Endothelial cell of umbilical vein (primary cell): ENCODE measurements at regions not wholly inside any gene's neighbourhood (a gene's known extent, or its start where the extent isn't known, plus 50 kb on each side); places are given as distances from the start of the nearest gene placed in this dataset.

Experiments
- BruUV-seq: library from RNA; stranded (reverse); fragments of 400-500 nt; replicated peaks from 2 replicates; lab custom pipeline; 2021; lab: Mats Ljungman, UMichigan
- CTCF ChIA-PET: fragments of 300-600, 350-600 bp; sonication (Branson Sonifier 250); formaldehyde crosslinking; loops from one replicate; lab custom pipeline; 2021; ENCODE audit warnings: antibody characterized with exemption, inconsistent platforms; lab: Charles Lee
- POLR2A ChIA-PET: fragments of 300-600, 350-600 bp; sonication (Branson Sonifier 250); formaldehyde crosslinking; loops from one replicate; lab custom pipeline; 2021; ENCODE audit warnings: antibody characterized with exemption, inconsistent platforms; lab: Charles Lee
- DNase-seq: peaks from one replicate; pipeline ENCODE4 v3.0.0-alpha.2; 2011; ENCODE audit warnings: low read depth, low spot score
- FAIRE-seq: peaks from 2 replicates; lab custom pipeline; 2011; peaks lifted over from hg19 to GRCh38; lab: Jason Lieb, UNC
- H2AFZ ChIP-seq: 2 replicates; pipeline ENCODE4 v1.6.0; 2012; ENCODE audit warnings: low read depth, low read length, control low read depth, inconsistent platforms
- H3K27ac ChIP-seq: 2 replicates; pipeline ENCODE4 v1.5.1; 2011; ENCODE audit warnings: low read depth, mild to moderate bottlenecking, control low read depth, low read length, moderate library complexity; ENCODE audit not compliant: insufficient read depth
- H3K27me3 ChIP-seq, 2 experiments: 2 replicates each; pipeline versions ENCODE4 v1.6.0 to v1.6.1; 2011; ENCODE audit warnings: low read length in 2 of 2, mixed read lengths in 1 of 2; ENCODE audit not compliant: control insufficient read depth in 2 of 2, insufficient read depth in 2 of 2
- H3K36me3 ChIP-seq, 2 experiments: 2 replicates in 1 of 2; 3 replicates in 1 of 2; pipeline ENCODE4 v1.5.1; 2011; ENCODE audit warnings: low read length in 2 of 2, mild to moderate bottlenecking in 1 of 2, moderate library complexity in 1 of 2; ENCODE audit not compliant: control insufficient read depth in 2 of 2, insufficient read depth in 2 of 2; ENCODE audit errors: extremely low read depth in 1 of 2
- H3K4me1 ChIP-seq: 3 replicates; pipeline ENCODE4 v1.5.1; 2011; ENCODE audit warnings: mild to moderate bottlenecking, low read length; ENCODE audit not compliant: control insufficient read depth, insufficient read depth; ENCODE audit errors: extremely low read depth
- H3K4me2 ChIP-seq: 2 replicates; pipeline ENCODE4 v1.6.1; 2011; ENCODE audit warnings: low read length, control low read depth, mixed read lengths; ENCODE audit not compliant: insufficient read depth
- H3K4me3 ChIP-seq, 3 experiments: fragments of 200-600 bp in 1 of 3; sonication (generic), shearing (Covaris generic) in 1 of 3; replicated peaks in 1 of 3; 2 replicates each; pipeline ENCODE4 v1.5.1; 2011 to 2016; ENCODE audit warnings: control low read depth in 3 of 3, low read length in 3 of 3, mild to moderate bottlenecking in 2 of 3, inconsistent platforms in 1 of 3, low read depth in 1 of 3, moderate library complexity in 1 of 3; ENCODE audit not compliant: insufficient read depth in 1 of 3
- H3K79me2 ChIP-seq: 2 replicates; pipeline ENCODE4 v1.6.0; 2012; ENCODE audit warnings: low read length, inconsistent platforms; ENCODE audit not compliant: control insufficient read depth, insufficient read depth
- H3K9ac ChIP-seq: replicated peaks from 2 replicates; pipeline ENCODE3; 2011; ENCODE audit warnings: low read length, control low read depth; ENCODE audit not compliant: insufficient read depth; ENCODE audit errors: extremely low read depth
- H3K9me1 ChIP-seq: replicated peaks from 3 replicates; pipeline ENCODE4 v1.6.0; 2011; ENCODE audit warnings: mild to moderate bottlenecking, low read length; ENCODE audit not compliant: control insufficient read depth, insufficient read depth; ENCODE audit errors: extremely low read depth
- H3K9me3 ChIP-seq: replicated peaks from 2 replicates; pipeline ENCODE4 v1.5.1; 2012; ENCODE audit warnings: low read length, inconsistent platforms; ENCODE audit not compliant: control insufficient read depth, insufficient read depth
- H4K20me1 ChIP-seq: replicated peaks from 2 replicates; pipeline ENCODE3; 2011; ENCODE audit warnings: mild to moderate bottlenecking, low read length; ENCODE audit not compliant: control insufficient read depth, insufficient read depth; ENCODE audit errors: extremely low read depth
- CTCF ChIP-seq, 2 donors: IDR thresholded peaks; 1 replicate in 1 of 2; 2 replicates in 1 of 2; pipeline ENCODE4 v1.5.1; 2011; ENCODE audit warnings: low read length in 2 of 2, mild to moderate bottlenecking in 2 of 2, moderate library complexity in 2 of 2, control low read depth in 1 of 2, inconsistent platforms in 1 of 2, low read depth in 1 of 2; ENCODE audit not compliant: insufficient read depth in 1 of 2; ENCODE audit errors: extremely low read depth in 1 of 2
- EZH2 ChIP-seq: IDR thresholded peaks from 2 replicates; pipeline ENCODE4 v1.6.1; 2012; ENCODE audit warnings: borderline replicate concordance, low read depth, mild to moderate bottlenecking, moderate library complexity, low read length, inconsistent platforms; ENCODE audit not compliant: severe bottlenecking
- FOS ChIP-seq: IDR thresholded peaks from 2 replicates; pipeline ENCODE4 v1.6.1; 2011; ENCODE audit warnings: mild to moderate bottlenecking, low read length, moderate library complexity, borderline replicate concordance; ENCODE audit not compliant: insufficient read depth
- GATA2 ChIP-seq: IDR thresholded peaks from 2 replicates; pipeline ENCODE4 v1.7.0; 2011; ENCODE audit warnings: low read depth, mild to moderate bottlenecking, moderate library complexity, mixed read lengths, low read length; ENCODE audit not compliant: insufficient read length, insufficient read depth
- JUN ChIP-seq: IDR thresholded peaks from 2 replicates; pipeline ENCODE4 v1.6.1; 2011; ENCODE audit warnings: borderline replicate concordance, low read depth; ENCODE audit not compliant: insufficient read length, insufficient read depth
- MAX ChIP-seq: IDR thresholded peaks from 2 replicates; pipeline ENCODE4 v1.6.1; 2011; ENCODE audit not compliant: insufficient read depth, insufficient read length
- MYC ChIP-seq: IDR thresholded peaks from one replicate; pipeline ENCODE4 v1.6.1; 2011; ENCODE audit warnings: mild to moderate bottlenecking, low read depth, low read length
- POLR2A ChIP-seq: IDR thresholded peaks from 2 replicates; pipeline ENCODE4 v1.6.1; 2012; ENCODE audit warnings: low read depth, mild to moderate bottlenecking, control low read depth, low read length
- POLR2AphosphoS5 ChIP-seq: IDR thresholded peaks from 2 replicates; pipeline ENCODE4 v1.6.1; 2012; ENCODE audit warnings: low read depth, mild to moderate bottlenecking, control low read depth, low read length, moderate library complexity; ENCODE audit not compliant: insufficient read depth
- dilution Hi-C: fragments of 300-500 bp; cut with MboI; formaldehyde crosslinking; loops from one replicate; pipeline ENCODE4 v1.15.0; 2019; ENCODE audit warnings: low sequenced_read_pairs; ENCODE audit not compliant: extremely low pct_ligation_motif_present
- intact Hi-C: fragments of 100-400 bp; cut with micrococcal nuclease; formaldehyde crosslinking; loops from one replicate; pipeline ENCODE4 v1.10.0; 2022

GRCh38 chr18:44626236-44626635 is 54.5 kb upstream of the SETBP1 start:
- no peak for FAIRE-seq
- no TSS peak for BruUV-seq
- no peak overlapping the region for H3K4me2 ChIP-seq

More at GRCh38 chr18:44626236-44626635, 54.5 kb upstream of the SETBP1 start:
- H3K4me3 ChIP-seq = no peak overlapping the region
- H2AFZ ChIP-seq = no peak overlapping the region
- no peaks in the 10 kb centered on the region for H3K79me2 ChIP-seq
- no peak for DNase-seq
- no peaks in the 10 kb centered on the region for H3K9me1 ChIP-seq
- ChIA-PET POLR2A (no interaction called here), CTCF (no interaction called here)
- H3K4me1 ChIP-seq = peaks cover 5% of the 10 kb centered on the region
- no peaks in the 10 kb centered on the region for H4K20me1 ChIP-seq
- H3K27me3 ChIP-seq = no peaks in the 10 kb centered on the region
- no peak for TF ChIP-seq GATA2
- TF ChIP-seq CTCF (IDR thresholded peaks at IDR 0.05; ENCODE audit: extremely low read depth in 1 of 2, insufficient read depth in 1 of 2, low read depth in 1 of 2, low read length in 2 of 2) = no peak
- no peak for TF ChIP-seq MAX
- TF ChIP-seq JUN = no peak
- no peak for TF ChIP-seq POLR2A
- no peak for TF ChIP-seq FOS
- TF ChIP-seq MYC = no peak
- TF ChIP-seq POLR2AphosphoS5 = no peak
- no peak for TF ChIP-seq EZH2
- no peak overlapping the region for H3K27ac ChIP-seq
- dilution Hi-C loops (no loop called here), intact Hi-C loops (no loop called here)
- no peaks in the 10 kb centered on the region for H3K36me3 ChIP-seq
- no peaks in the 10 kb centered on the region for H3K9me3 ChIP-seq
- H3K9ac ChIP-seq = no peak overlapping the region
